GM12875 (cell line): ENCODE measurements at regions not wholly inside any gene's neighbourhood (a gene's known extent, or its start where the extent isn't known, plus 50 kb on each side); places are given as distances from the start of the nearest gene placed in this dataset.

Experiments used
- H3K4me3 ChIP-seq: one replicate; pipeline ENCODE4 v1.5.1; 2011; ENCODE audit warnings: low read depth, low read length, control low read depth
- TF ChIP-seq, protein P1 (sequence below): IDR thresholded peaks from 2 replicates; pipeline ENCODE4 v1.5.1; 2011; ENCODE audit warnings: low read depth, mild to moderate bottlenecking, control low read depth, inconsistent platforms, low read length, moderate library complexity, borderline replicate concordance; ENCODE audit not compliant: insufficient read depth

DNA sequence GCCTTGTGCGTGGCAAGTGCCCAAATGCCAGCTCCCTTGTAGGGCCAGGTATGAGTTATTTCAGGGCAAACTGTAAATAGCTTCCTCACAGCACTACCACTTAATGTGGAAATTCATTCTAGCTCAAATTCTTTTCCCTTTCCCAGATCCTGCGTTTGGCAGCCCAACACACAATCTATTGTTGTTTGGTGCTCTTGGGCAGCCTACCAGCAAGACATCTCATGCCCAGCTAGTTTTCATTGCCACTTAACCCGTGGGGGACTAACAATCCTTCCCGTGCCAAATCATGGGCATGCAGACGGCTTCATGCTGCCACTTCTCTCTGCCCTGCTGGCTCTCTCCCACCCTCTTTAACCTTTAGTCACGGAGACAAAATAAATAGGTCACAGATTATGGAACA, 454.2 kb downstream of the GRIA2 start:
- TF ChIP-seq, protein P1, sequence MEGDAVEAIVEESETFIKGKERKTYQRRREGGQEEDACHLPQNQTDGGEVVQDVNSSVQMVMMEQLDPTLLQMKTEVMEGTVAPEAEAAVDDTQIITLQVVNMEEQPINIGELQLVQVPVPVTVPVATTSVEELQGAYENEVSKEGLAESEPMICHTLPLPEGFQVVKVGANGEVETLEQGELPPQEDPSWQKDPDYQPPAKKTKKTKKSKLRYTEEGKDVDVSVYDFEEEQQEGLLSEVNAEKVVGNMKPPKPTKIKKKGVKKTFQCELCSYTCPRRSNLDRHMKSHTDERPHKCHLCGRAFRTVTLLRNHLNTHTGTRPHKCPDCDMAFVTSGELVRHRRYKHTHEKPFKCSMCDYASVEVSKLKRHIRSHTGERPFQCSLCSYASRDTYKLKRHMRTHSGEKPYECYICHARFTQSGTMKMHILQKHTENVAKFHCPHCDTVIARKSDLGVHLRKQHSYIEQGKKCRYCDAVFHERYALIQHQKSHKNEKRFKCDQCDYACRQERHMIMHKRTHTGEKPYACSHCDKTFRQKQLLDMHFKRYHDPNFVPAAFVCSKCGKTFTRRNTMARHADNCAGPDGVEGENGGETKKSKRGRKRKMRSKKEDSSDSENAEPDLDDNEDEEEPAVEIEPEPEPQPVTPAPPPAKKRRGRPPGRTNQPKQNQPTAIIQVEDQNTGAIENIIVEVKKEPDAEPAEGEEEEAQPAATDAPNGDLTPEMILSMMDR, result no peak
- H3K4me3 ChIP-seq, result no peak overlapping the region

DNA sequence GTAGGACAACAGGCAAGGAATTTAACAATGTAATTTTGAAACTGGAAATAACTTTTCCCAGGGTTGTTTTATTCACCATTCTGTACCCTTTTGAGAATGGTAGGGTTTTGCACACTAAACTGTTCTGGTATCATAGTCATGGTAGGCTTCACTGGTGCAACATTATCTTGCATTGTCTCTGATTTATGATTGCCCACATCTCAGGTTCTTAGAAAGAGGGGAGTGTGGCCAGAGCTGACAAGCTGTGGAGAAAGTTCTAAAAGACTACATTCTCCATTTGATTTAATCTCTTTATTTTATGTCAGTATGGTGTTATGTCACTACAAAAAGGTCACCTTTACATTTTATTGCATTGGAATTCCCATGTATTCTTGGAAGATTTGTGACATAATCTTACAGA, 447.3 kb downstream of the GRIA2 start:
- H3K4me3 ChIP-seq, result no peak overlapping the region
- TF ChIP-seq, protein P1, result no peak

DNA sequence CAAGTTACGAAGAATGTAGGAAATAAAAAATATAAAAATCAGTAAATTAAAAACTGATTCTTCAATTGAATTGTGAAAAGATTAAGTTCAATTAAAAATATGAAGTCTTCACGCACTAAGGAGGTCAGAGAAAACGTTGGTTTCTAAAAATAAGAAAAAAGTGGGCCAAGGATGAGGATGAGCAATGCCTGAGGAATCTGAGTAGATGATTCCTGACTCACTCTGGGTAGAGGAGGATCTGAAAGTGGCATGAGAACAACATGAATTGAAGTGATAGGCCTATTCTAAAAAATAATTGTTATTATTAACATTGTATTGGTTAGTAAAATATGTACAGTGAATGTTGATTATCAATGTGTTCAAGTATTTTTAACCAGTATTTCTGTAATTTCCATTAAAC, 444.2 kb downstream of the GRIA2 start:
- TF ChIP-seq, protein P1, result no peak
- no peak overlapping the region for H3K4me3 ChIP-seq

DNA sequence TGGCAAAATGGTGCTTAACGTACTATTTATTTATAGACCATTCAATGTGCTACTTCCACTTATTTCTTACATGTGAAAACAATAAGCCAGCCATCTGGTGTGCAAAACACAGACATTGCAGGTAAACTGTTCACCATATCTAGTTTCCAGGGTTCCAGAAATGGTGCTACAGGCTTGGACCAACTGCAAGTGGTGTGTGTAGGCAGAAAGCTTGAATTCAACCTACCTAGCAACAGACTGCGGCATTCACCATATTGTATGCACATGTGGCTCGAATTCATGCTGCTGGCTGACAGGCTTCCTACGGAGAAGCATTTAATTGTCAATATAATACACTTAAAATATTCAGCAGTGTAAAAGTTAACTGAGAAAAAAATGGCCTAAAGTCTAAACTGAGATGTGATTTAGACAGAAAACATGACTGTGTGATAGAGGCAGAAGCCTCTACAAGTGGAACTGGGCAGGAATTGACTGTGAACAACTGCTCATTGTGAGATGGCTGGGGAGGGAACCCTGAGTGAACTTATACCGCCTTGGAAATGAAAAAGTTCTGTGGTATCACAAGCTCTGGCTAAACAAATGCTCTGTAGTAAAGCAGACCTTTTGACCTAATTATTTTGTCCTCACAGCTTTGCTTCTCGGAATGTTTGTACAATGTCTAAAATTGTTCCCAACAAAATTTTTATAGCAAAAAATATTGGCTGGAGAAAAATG, 434.7 kb downstream of the GRIA2 start:
- no peak overlapping the region for H3K4me3 ChIP-seq
- TF ChIP-seq, protein P1, result no peak

DNA sequence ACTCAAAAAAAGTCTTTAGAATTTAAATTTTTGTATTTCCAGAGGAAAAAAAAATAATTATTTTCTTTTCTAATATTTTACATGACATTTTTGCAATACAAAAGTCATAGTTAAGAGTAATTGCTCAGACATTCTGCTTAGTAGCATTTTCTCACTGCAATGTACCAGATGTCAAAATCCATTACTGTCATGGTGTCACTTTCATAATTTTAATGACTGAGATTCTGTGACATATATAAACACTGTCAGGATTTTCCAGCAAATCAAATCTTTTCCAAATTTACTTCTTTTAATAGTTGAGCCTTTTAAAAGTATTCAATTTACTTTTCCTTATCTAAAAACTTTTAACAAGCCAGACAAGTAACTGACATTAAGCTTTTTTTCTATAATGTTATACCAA, 422.7 kb downstream of the GRIA2 start:
- TF ChIP-seq, protein P1, result no peak
- H3K4me3 ChIP-seq, result no peak overlapping the region

DNA sequence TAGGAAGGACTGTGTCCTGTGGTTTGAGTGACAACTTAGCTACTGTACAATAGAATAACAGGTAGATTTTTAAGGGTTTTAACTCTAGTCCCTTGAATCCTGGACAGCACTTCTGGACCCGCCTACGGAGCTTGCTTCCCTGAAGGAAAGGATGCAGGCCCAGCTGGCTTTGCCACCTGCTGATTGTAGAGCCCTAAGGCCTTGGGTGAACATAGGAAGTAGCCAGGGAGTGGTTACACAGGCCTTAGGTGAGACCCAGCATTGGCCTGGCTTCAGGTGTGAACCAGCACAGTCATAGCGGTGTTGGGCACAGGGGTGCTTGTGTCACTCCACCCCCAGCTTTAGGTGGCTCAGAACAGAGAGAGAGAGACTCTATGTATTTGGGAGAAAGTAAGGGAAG, 413.5 kb downstream of the GRIA2 start:
- TF ChIP-seq, protein P1, result no peak
- H3K4me3 ChIP-seq, result no peak overlapping the region

DNA sequence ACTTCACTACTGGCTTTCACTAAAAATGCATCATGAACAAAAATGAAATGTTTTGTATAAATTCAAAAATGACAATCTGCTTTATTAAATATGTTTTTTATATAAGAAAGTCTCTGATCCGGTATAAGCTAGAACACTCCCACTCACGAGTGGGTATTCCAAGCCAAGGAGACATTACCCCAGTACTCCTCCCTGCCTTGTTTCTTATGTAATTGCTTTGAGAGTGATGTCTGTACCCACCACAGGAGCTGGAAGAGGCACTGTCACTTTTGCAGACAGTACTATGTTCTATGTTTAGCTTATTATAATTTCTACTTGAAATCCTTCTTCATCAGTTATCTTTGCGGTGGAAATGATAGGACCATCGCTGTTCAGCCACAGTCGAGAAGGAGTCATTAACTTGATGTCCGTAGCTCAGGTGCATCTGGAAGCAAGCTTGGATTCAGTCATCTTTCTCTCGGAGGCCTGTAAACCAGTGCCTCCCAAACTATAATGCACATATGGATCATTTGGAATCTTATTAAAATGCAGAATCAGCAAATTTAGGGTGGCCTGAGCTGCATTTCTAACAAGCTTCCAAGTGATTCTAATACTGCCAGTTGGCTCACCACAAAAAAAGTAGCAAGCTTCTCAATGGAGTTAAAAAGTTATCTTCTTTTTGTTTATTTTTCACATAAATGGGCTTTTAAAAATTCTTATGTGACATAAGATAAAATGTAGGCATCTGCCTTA, 396.4 kb downstream of the GRIA2 start:
- TF ChIP-seq, protein P1, result no peak
- H3K4me3 ChIP-seq, result no peak overlapping the region
